Panc1 (cell line): ENCODE measurements at regions not wholly inside any gene's neighbourhood (a gene's known extent, or its start where the extent isn't known, plus 50 kb on each side); places are given as distances from the start of the nearest gene placed in this dataset.

Experiments
- POLR2AphosphoS5 ChIP-seq: IDR thresholded peaks from 2 replicates; pipeline ENCODE4 v1.6.1; 2012; ENCODE audit warnings: mild to moderate bottlenecking, low read depth, low read length, moderate library complexity
- SIN3A ChIP-seq: IDR thresholded peaks from 2 replicates; pipeline ENCODE4 v1.6.1; 2012; ENCODE audit warnings: low read depth, mild to moderate bottlenecking, low read length, moderate library complexity, borderline replicate concordance; ENCODE audit not compliant: insufficient read depth
- TCF7L2 ChIP-seq: IDR thresholded peaks from 2 replicates; pipeline ENCODE4 v1.6.1; 2011; ENCODE audit warnings: mild to moderate bottlenecking, low read depth, low read length, inconsistent platforms
- TF ChIP-seq, protein P1 (sequence below): fragments of 450-650 bp; IDR thresholded peaks from 2 replicates; pipeline ENCODE4 v1.5.1; 2017; ENCODE audit warnings: mild to moderate bottlenecking
- TF ChIP-seq, protein P2 (sequence below), 2 experiments: IDR thresholded peaks; 2 replicates each; pipeline ENCODE4 v1.6.1; 2011 to 2012; ENCODE audit warnings: low read depth in 2 of 2, control low read depth in 1 of 2, low read length in 1 of 2, mild to moderate bottlenecking in 1 of 2, moderate library complexity in 1 of 2; ENCODE audit not compliant: insufficient read depth in 1 of 2

DNA sequence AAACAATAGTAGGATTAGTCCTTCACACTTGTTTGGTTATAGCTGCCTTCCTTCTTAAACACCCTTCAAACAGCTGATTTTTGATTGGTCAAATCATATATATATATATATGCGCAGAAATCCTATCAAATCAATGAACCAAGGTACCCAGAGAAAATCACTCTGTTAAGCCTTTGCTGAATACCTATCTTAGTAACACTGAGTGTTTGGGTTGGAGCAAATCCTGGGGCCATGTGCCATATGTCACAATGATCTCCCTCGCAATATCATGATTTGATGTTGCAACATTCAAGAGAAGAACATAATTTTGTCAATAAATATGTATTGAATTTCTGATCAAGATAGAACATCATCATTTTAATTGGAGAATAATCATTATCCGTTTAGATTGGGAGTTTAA is 795.6 kb downstream of the REEP3 start:
- TF ChIP-seq, protein P1, sequence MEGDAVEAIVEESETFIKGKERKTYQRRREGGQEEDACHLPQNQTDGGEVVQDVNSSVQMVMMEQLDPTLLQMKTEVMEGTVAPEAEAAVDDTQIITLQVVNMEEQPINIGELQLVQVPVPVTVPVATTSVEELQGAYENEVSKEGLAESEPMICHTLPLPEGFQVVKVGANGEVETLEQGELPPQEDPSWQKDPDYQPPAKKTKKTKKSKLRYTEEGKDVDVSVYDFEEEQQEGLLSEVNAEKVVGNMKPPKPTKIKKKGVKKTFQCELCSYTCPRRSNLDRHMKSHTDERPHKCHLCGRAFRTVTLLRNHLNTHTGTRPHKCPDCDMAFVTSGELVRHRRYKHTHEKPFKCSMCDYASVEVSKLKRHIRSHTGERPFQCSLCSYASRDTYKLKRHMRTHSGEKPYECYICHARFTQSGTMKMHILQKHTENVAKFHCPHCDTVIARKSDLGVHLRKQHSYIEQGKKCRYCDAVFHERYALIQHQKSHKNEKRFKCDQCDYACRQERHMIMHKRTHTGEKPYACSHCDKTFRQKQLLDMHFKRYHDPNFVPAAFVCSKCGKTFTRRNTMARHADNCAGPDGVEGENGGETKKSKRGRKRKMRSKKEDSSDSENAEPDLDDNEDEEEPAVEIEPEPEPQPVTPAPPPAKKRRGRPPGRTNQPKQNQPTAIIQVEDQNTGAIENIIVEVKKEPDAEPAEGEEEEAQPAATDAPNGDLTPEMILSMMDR, result no peak
- TF ChIP-seq, protein P2, sequence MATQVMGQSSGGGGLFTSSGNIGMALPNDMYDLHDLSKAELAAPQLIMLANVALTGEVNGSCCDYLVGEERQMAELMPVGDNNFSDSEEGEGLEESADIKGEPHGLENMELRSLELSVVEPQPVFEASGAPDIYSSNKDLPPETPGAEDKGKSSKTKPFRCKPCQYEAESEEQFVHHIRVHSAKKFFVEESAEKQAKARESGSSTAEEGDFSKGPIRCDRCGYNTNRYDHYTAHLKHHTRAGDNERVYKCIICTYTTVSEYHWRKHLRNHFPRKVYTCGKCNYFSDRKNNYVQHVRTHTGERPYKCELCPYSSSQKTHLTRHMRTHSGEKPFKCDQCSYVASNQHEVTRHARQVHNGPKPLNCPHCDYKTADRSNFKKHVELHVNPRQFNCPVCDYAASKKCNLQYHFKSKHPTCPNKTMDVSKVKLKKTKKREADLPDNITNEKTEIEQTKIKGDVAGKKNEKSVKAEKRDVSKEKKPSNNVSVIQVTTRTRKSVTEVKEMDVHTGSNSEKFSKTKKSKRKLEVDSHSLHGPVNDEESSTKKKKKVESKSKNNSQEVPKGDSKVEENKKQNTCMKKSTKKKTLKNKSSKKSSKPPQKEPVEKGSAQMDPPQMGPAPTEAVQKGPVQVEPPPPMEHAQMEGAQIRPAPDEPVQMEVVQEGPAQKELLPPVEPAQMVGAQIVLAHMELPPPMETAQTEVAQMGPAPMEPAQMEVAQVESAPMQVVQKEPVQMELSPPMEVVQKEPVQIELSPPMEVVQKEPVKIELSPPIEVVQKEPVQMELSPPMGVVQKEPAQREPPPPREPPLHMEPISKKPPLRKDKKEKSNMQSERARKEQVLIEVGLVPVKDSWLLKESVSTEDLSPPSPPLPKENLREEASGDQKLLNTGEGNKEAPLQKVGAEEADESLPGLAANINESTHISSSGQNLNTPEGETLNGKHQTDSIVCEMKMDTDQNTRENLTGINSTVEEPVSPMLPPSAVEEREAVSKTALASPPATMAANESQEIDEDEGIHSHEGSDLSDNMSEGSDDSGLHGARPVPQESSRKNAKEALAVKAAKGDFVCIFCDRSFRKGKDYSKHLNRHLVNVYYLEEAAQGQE (IDR thresholded peaks at IDR 0.05; ENCODE audit: insufficient read depth in 1 of 2, low read depth in 2 of 2, low read length in 1 of 2), result no peak
- no peak for TF ChIP-seq POLR2AphosphoS5
- no peak for TF ChIP-seq SIN3A
- no peak for TF ChIP-seq TCF7L2
